IgD-negative memory B cell (primary cell): ENCODE measurements at regions not wholly inside any gene's neighbourhood (a gene's known extent, or its start where the extent isn't known, plus 50 kb on each side); places are given as distances from the start of the nearest gene placed in this dataset.
"Not testable (repeated sequence)": the region's sequence is repeated elsewhere in the genome, so short reads cannot be mapped to it uniquely, and the experiment has no call there.

Experiments
- H3K27ac Mint-ChIP-seq, 3 donors: one replicate each; pipeline ENCODE4 v1.8.0; 2020 to 2022; ENCODE audit warnings: mild to moderate bottlenecking in 3 of 3, mixed read lengths in 3 of 3, moderate library complexity in 1 of 3
- H3K27me3 Mint-ChIP-seq: one replicate; pipeline ENCODE4 v1.8.0; 2021; ENCODE audit warnings: mixed read lengths
- H3K36me3 Mint-ChIP-seq: one replicate; pipeline ENCODE4 v1.8.0; 2020; ENCODE audit warnings: mild to moderate bottlenecking, mixed read lengths
- H3K4me1 Mint-ChIP-seq, 3 donors: one replicate each; pipeline ENCODE4 v1.8.0; 2020 to 2022; ENCODE audit warnings: mixed read lengths in 3 of 3, mild to moderate bottlenecking in 1 of 3
- H3K4me3 Mint-ChIP-seq, 4 donors: one replicate each; pipeline ENCODE4 v1.8.0; 2020 to 2022; ENCODE audit warnings: mild to moderate bottlenecking in 4 of 4, mixed read lengths in 4 of 4, moderate library complexity in 3 of 4
- H3K9me3 Mint-ChIP-seq, 3 donors: one replicate each; pipeline ENCODE4 v1.8.0; 2020 to 2021; ENCODE audit warnings: mixed read lengths in 3 of 3, mild to moderate bottlenecking in 1 of 3

- Mint-ChIP-seq H3K4me3 (no peak overlapping the region), H3K36me3 (no peaks in the 10 kb centered on the region), H3K27me3 (no peaks in the 10 kb centered on the region), H3K9me3 (peaks cover 3 to 12% (median 4%) of the 10 kb centered on the region in 3 donors), H3K4me1 (no peaks in the 10 kb centered on the region), H3K27ac (no peak overlapping the region)
Observed at GRCh38 chr15:96472681-96473080, 142.2 kb downstream of the NR2F2 start.

- Mint-ChIP-seq H3K36me3 (no peaks in the 10 kb centered on the region), H3K4me3 (no peak overlapping the region), H3K9me3 (peaks cover 3 to 12% (median 4%) of the 10 kb centered on the region in 3 donors), H3K27me3 (no peaks in the 10 kb centered on the region), H3K4me1 (no peaks in the 10 kb centered on the region), H3K27ac (no peak overlapping the region)
Observed at GRCh38 chr15:96473556-96473955, 143.1 kb downstream of the NR2F2 start.

GRCh38 chr15:96474231-96474664, 143.7 kb downstream of the NR2F2 start:
- H3K27ac Mint-ChIP-seq = no peak overlapping the region
- H3K36me3 Mint-ChIP-seq = no peaks in the 10 kb centered on the region
- H3K4me3 Mint-ChIP-seq = no peak overlapping the region
- H3K4me1 Mint-ChIP-seq = no peaks in the 10 kb centered on the region
- H3K9me3 Mint-ChIP-seq = peaks cover 3 to 12% (median 4%) of the 10 kb centered on the region in 3 donors
- no peaks in the 10 kb centered on the region for H3K27me3 Mint-ChIP-seq

- H3K36me3 Mint-ChIP-seq = no peaks in the 10 kb centered on the region
- H3K9me3 Mint-ChIP-seq = peaks cover 1 to 12% (median 5%) of the 10 kb centered on the region in 3 donors
- no peak overlapping the region for H3K27ac Mint-ChIP-seq
- no peaks in the 10 kb centered on the region for H3K4me1 Mint-ChIP-seq
- no peak overlapping the region for H3K4me3 Mint-ChIP-seq
- no peaks in the 10 kb centered on the region for H3K27me3 Mint-ChIP-seq
Observed at GRCh38 chr15:96477227-96477626, 146.7 kb downstream of the NR2F2 start.

- H3K36me3 Mint-ChIP-seq, H3K9me3 Mint-ChIP-seq, H3K27me3 Mint-ChIP-seq, H3K4me3 Mint-ChIP-seq, H3K4me1 Mint-ChIP-seq: not testable (repeated sequence)
- peak overlapping the region in 1 of 3 donors; percentile 82 for H3K27ac Mint-ChIP-seq
Observed at GRCh38 chr15:96484412-96484811, 153.9 kb downstream of the NR2F2 start.

- peak overlapping the region in 1 of 3 donors; percentile 82 for H3K27ac Mint-ChIP-seq
- H3K9me3 Mint-ChIP-seq = peaks cover 0 to 8% (median 5%) of the 10 kb centered on the region in 3 donors
- no peak overlapping the region for H3K4me3 Mint-ChIP-seq
- no peaks in the 10 kb centered on the region for H3K36me3 Mint-ChIP-seq
- no peaks in the 10 kb centered on the region for H3K27me3 Mint-ChIP-seq
- no peaks in the 10 kb centered on the region for H3K4me1 Mint-ChIP-seq
Observed at GRCh38 chr15:96484830-96485229, 154.3 kb downstream of the NR2F2 start.

GRCh38 chr15:96487245-96487644, 156.7 kb downstream of the NR2F2 start:
- Mint-ChIP-seq H3K27me3 (no peaks in the 10 kb centered on the region), H3K4me3 (no peak overlapping the region), H3K27ac (no peak overlapping the region), H3K4me1 (no peaks in the 10 kb centered on the region), H3K36me3 (no peaks in the 10 kb centered on the region), H3K9me3 (peaks cover 0 to 6% (median 3%) of the 10 kb centered on the region in 3 donors)

GRCh38 chr15:96491066-96491699, 160.7 kb downstream of the NR2F2 start:
- H3K27ac Mint-ChIP-seq, H3K4me1 Mint-ChIP-seq, H3K9me3 Mint-ChIP-seq, H3K27me3 Mint-ChIP-seq, H3K36me3 Mint-ChIP-seq, H3K4me3 Mint-ChIP-seq: not testable (repeated sequence)

- not testable (repeated sequence) for H3K36me3 Mint-ChIP-seq, H3K27ac Mint-ChIP-seq, H3K27me3 Mint-ChIP-seq, H3K4me1 Mint-ChIP-seq, H3K9me3 Mint-ChIP-seq, H3K4me3 Mint-ChIP-seq
Observed at GRCh38 chr15:96491700-96492644, 161.5 kb downstream of the NR2F2 start.

- no peaks in the 10 kb centered on the region for H3K36me3 Mint-ChIP-seq
- H3K4me3 Mint-ChIP-seq = no peak overlapping the region
- H3K9me3 Mint-ChIP-seq = peaks cover 0 to 9% (median 3%) of the 10 kb centered on the region in 3 donors
- H3K27ac Mint-ChIP-seq = no peak overlapping the region
- no peaks in the 10 kb centered on the region for H3K4me1 Mint-ChIP-seq
- H3K27me3 Mint-ChIP-seq = no peaks in the 10 kb centered on the region
Observed at GRCh38 chr15:96494505-96494904, 164.0 kb downstream of the NR2F2 start.

GRCh38 chr15:96495386-96495785, 164.9 kb downstream of the NR2F2 start:
- Mint-ChIP-seq H3K4me1 (no peaks in the 10 kb centered on the region), H3K27ac (no peak overlapping the region), H3K36me3 (no peaks in the 10 kb centered on the region), H3K27me3 (no peaks in the 10 kb centered on the region), H3K9me3 (peaks cover 0 to 9% (median 3%) of the 10 kb centered on the region in 3 donors), H3K4me3 (no peak overlapping the region)

- H3K9me3 Mint-ChIP-seq = peaks cover 0 to 7% (median 3%) of the 10 kb centered on the region in 3 donors
- H3K27me3 Mint-ChIP-seq = no peaks in the 10 kb centered on the region
Observed at GRCh38 chr15:96497951-96498350, 167.5 kb downstream of the NR2F2 start.

GRCh38 chr15:96500508-96500907, 170.0 kb downstream of the NR2F2 start:
- Mint-ChIP-seq H3K36me3 (no peaks in the 10 kb centered on the region), H3K4me1 (peaks cover 0 to 2% (median 0%) of the 10 kb centered on the region in 3 donors), H3K9me3 (peaks cover 0 to 7% (median 3%) of the 10 kb centered on the region in 3 donors), H3K4me3 (no peak overlapping the region), H3K27me3 (no peaks in the 10 kb centered on the region), H3K27ac (no peak overlapping the region)

More at GRCh38 chr15:96497951-96498350, 167.5 kb downstream of the NR2F2 start:
- Mint-ChIP-seq H3K36me3 (no peaks in the 10 kb centered on the region), H3K27ac (no peak overlapping the region), H3K4me1 (no peaks in the 10 kb centered on the region), H3K4me3 (no peak overlapping the region)

- Mint-ChIP-seq H3K4me1 (peaks cover 0 to 2% (median 0%) of the 10 kb centered on the region in 3 donors), H3K9me3 (peaks cover 0 to 7% (median 3%) of the 10 kb centered on the region in 3 donors), H3K4me3 (no peak overlapping the region), H3K27me3 (no peaks in the 10 kb centered on the region), H3K27ac (no peak overlapping the region), H3K36me3 (no peaks in the 10 kb centered on the region)
Observed at GRCh38 chr15:96501362-96501761, 170.9 kb downstream of the NR2F2 start.

GRCh38 chr15:96502196-96502595, 171.7 kb downstream of the NR2F2 start:
- H3K9me3 Mint-ChIP-seq = peaks cover 0 to 7% (median 3%) of the 10 kb centered on the region in 3 donors
- H3K4me3 Mint-ChIP-seq = no peak overlapping the region
- no peaks in the 10 kb centered on the region for H3K27me3 Mint-ChIP-seq
- peak overlapping the region in 1 of 3 donors; percentile 33 for H3K27ac Mint-ChIP-seq
- H3K36me3 Mint-ChIP-seq = no peaks in the 10 kb centered on the region
- peaks cover 0 to 2% (median 0%) of the 10 kb centered on the region in 3 donors for H3K4me1 Mint-ChIP-seq
